ENCODE measurements at regions not wholly inside any gene's neighbourhood (a gene's known extent, or its start where the extent isn't known, plus 50 kb on each side); places are given as distances from the start of the nearest gene placed in this dataset.

DNA sequence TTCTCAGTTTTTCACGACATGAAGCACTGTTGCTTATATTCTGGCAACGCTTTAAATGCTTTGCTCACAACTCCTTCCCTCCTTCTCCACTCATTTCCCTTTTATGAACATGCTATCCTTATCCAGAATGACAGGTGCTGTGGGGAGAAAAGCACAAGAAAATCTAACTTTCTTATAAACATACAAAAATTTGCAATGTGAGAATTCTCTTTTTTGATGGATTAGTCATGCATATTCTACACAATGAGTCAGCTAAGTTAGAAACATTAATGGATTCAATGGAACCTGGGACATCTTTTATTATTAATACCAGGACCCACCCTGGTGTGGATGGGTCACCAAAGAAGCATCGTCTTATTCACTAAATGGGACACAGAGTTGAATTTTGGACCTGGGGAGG lies 234.6 kb upstream of the CDH5 start:
- ATAC-seq = peak; percentile 71
- Histone ChIP-seq H3K9me2 (replicated peaks; ENCODE audit: low read length) (no peaks in the 10 kb centered on the region), H2AFZ (ENCODE audit: low read length) (no peak overlapping the region), H3K9me3 (ENCODE audit: low read length) (no peaks in the 10 kb centered on the region), H3K4me1 (ENCODE audit: insufficient read depth, low read length) (peaks cover 25% of the 10 kb centered on the region), H3F3A (ENCODE audit: low read length, unreplicated experiment) (no peaks in the 10 kb centered on the region), H3K27ac (ENCODE audit: low read length) (0 out of 2 replicates have a peak overlapping the region, but pooled peaks have one; percentile 3), H3K27me3 (ENCODE audit: low read length) (no peaks in the 10 kb centered on the region), H4K20me1 (ENCODE audit: low read length) (no peaks in the 10 kb centered on the region), H3K4me3 (ENCODE audit: low read length) (no peak overlapping the region), H3K79me2 (ENCODE audit: low read length) (no peaks in the 10 kb centered on the region), H3K9ac (ENCODE audit: low read length) (no peak overlapping the region), H3K4me2 (ENCODE audit: low read length) (peak overlapping the region; percentile 26), H3K36me3 (ENCODE audit: low read depth, low read length) (no peaks in the 10 kb centered on the region)
- CTCF ChIA-PET = no interaction called here
- intact Hi-C loops (cut with micrococcal nuclease) = no loop called here
- no TSS peak for BruUV-seq (replicated peaks)
- POLR2A ChIA-PET (ENCODE audit: unreplicated experiment) = no interaction called here
- TF ChIP-seq, protein P1, sequence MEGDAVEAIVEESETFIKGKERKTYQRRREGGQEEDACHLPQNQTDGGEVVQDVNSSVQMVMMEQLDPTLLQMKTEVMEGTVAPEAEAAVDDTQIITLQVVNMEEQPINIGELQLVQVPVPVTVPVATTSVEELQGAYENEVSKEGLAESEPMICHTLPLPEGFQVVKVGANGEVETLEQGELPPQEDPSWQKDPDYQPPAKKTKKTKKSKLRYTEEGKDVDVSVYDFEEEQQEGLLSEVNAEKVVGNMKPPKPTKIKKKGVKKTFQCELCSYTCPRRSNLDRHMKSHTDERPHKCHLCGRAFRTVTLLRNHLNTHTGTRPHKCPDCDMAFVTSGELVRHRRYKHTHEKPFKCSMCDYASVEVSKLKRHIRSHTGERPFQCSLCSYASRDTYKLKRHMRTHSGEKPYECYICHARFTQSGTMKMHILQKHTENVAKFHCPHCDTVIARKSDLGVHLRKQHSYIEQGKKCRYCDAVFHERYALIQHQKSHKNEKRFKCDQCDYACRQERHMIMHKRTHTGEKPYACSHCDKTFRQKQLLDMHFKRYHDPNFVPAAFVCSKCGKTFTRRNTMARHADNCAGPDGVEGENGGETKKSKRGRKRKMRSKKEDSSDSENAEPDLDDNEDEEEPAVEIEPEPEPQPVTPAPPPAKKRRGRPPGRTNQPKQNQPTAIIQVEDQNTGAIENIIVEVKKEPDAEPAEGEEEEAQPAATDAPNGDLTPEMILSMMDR (conservative IDR thresholded peaks at IDR 0.05; ENCODE audit: low read depth, low read length) = no peak
- TF ChIP-seq EZH2 (IDR thresholded peaks at IDR 0.05; ENCODE audit: low read length, unreplicated experiment) = no peak
- no peak for TF ChIP-seq EZH2phosphoT487 (IDR thresholded peaks at IDR 0.05; ENCODE audit: borderline replicate concordance, low read length)
- DNase-seq = peak; percentile 38

DNA sequence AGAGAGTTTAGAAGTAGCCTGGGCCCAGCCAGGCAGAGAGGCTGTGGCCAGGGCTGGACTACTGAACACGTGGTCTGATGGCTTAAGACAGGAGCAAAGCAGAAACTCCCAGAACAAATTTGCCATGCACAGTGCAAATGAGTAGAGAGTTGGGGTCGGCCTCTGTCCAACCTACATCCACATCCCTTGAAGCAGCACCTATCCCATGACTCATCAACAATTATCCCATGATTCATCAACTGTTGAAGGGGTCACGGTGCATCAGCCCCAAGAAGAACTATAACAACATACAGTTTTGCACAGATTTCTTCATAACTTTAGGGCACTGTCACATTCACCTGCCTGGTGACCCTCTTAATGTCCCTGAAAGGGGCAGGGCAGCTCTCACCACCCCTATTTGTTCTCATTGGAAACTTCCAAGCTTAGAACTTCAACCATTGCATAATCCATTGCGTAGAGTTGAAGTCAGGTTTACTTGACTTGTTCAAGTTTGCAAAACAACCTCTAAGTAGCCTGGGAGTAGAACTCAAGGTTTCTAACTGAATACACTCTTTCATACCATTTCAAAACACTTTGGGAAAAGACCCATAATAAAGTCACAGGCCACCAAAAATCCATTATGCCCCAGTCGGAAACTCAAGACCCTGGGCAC lies 235.2 kb upstream of the CDH5 start:
- no peak for TF ChIP-seq EZH2phosphoT487 (IDR thresholded peaks at IDR 0.05; ENCODE audit: borderline replicate concordance, low read length)
- TF ChIP-seq, protein P1 (conservative IDR thresholded peaks at IDR 0.05; ENCODE audit: low read depth, low read length) = no peak
- Histone ChIP-seq H3K9me3 (ENCODE audit: low read length) (no peaks in the 10 kb centered on the region), H3K4me3 (ENCODE audit: low read length) (no peak overlapping the region), H3K4me1 (ENCODE audit: insufficient read depth, low read length) (peaks cover 25% of the 10 kb centered on the region), H3K9ac (ENCODE audit: low read length) (no peak overlapping the region), H3F3A (ENCODE audit: low read length, unreplicated experiment) (no peaks in the 10 kb centered on the region), H3K79me2 (ENCODE audit: low read length) (no peaks in the 10 kb centered on the region), H3K9me2 (replicated peaks; ENCODE audit: low read length) (no peaks in the 10 kb centered on the region), H3K4me2 (ENCODE audit: low read length) (peak overlapping the region; percentile 26), H4K20me1 (ENCODE audit: low read length) (no peaks in the 10 kb centered on the region), H3K27me3 (ENCODE audit: low read length) (no peaks in the 10 kb centered on the region), H3K36me3 (ENCODE audit: low read depth, low read length) (no peaks in the 10 kb centered on the region), H3K27ac (ENCODE audit: low read length) (0 out of 2 replicates have a peak overlapping the region, but pooled peaks have one; percentile 3), H2AFZ (ENCODE audit: low read length) (no peak overlapping the region)
- peak; percentile 48 for ATAC-seq
- CTCF ChIA-PET = interaction anchor here (0.5 kb wide), 1 partner anchor 102 kb away, joined by 3 read pairs; no protein-coding TSS in a partner anchor
- POLR2A ChIA-PET (ENCODE audit: unreplicated experiment) = no interaction called here
- intact Hi-C loops (cut with micrococcal nuclease) = no loop called here
- no TSS peak for BruUV-seq (replicated peaks)
- DNase-seq = peak; percentile 64

DNA sequence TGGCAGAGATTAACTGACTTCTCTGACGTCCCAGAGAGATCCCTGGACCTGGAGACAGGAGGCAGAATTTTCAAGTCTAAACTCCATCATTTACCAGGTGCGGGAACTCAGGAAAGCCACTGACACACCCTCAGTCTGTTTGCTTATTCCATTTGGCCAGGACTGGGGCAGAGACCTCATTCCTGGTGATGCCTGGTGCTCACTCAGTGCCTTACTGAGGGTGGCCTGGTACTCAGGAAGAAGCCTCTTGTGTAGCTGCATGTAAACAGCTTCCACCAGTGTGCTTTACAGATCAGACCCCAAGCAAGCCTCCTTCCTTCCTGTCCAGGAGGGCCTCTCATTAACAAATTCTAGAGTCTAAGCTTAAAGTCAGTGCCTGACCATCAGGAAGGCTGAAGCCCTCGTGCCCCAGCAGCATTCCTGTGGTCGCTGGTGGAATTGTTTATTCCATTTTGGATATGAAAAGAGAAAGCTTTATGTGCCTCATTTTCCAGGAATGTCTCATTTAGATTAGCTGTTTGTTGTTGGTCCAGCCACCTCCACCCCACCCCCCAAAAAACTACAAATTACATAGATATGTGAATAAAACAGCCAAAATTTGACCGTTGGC lies 236.1 kb upstream of the CDH5 start:
- no peaks in the 10 kb centered on the region for H3F3A ChIP-seq (ENCODE audit: low read length, unreplicated experiment)
- no peaks in the 10 kb centered on the region for H3K9me3 ChIP-seq (ENCODE audit: low read length)
- no peak overlapping the region for H3K27ac ChIP-seq (ENCODE audit: low read length)
- intact Hi-C loops (cut with micrococcal nuclease) = no loop called here
- H4K20me1 ChIP-seq (ENCODE audit: low read length) = no peaks in the 10 kb centered on the region
- peak overlapping the region; percentile 59; the same call in 1 of the 2 replicates for H2AFZ ChIP-seq (ENCODE audit: low read length)
- H3K4me1 ChIP-seq (ENCODE audit: insufficient read depth, low read length) = peaks cover 25% of the 10 kb centered on the region
- no peaks in the 10 kb centered on the region for H3K27me3 ChIP-seq (ENCODE audit: low read length)
- BruUV-seq (replicated peaks) = no TSS peak
- H3K4me3 ChIP-seq (ENCODE audit: low read length) = no peak overlapping the region
- ATAC-seq (no peak), DNase-seq (peak; percentile 43)
- TF ChIP-seq, protein P1 (conservative IDR thresholded peaks at IDR 0.05; ENCODE audit: low read depth, low read length) = no peak
- TF ChIP-seq EZH2 (IDR thresholded peaks at IDR 0.05; ENCODE audit: low read length, unreplicated experiment) (no peak), EZH2phosphoT487 (IDR thresholded peaks at IDR 0.05; ENCODE audit: borderline replicate concordance, low read length) (no peak)
- no peaks in the 10 kb centered on the region for H3K79me2 ChIP-seq (ENCODE audit: low read length)
- CTCF ChIA-PET = interaction anchor here (0.6 kb wide), 1 partner anchor 125 kb away, joined by 3 read pairs; no protein-coding TSS in a partner anchor
- no peaks in the 10 kb centered on the region for H3K36me3 ChIP-seq (ENCODE audit: low read depth, low read length)
- POLR2A ChIA-PET (ENCODE audit: unreplicated experiment) = no interaction called here
- H3K9ac ChIP-seq (ENCODE audit: low read length) = no peak overlapping the region
- H3K4me2 ChIP-seq (ENCODE audit: low read length) = peak overlapping the region; percentile 28; the same call in 1 of the 2 replicates
- no peaks in the 10 kb centered on the region for H3K9me2 ChIP-seq (replicated peaks; ENCODE audit: low read length)
